Hepatocyte (in vitro differentiated cells): ENCODE measurements at regions not wholly inside any gene's neighbourhood (a gene's known extent, or its start where the extent isn't known, plus 50 kb on each side); places are given as distances from the start of the nearest gene placed in this dataset.

Experiments
- EZH2 ChIP-seq: fragments of 200-600 bp; sonication (generic); IDR thresholded peaks from 2 replicates; pipeline ENCODE4 v1.6.1; 2016; ENCODE audit warnings: antibody characterized with exemption, mild to moderate bottlenecking, borderline replicate concordance
- EZH2phosphoT487 ChIP-seq: fragments of 200-600 bp; sonication (generic); IDR thresholded peaks from one replicate; pipeline ENCODE4 v1.6.1; 2018; ENCODE audit warnings: antibody characterized with exemption, mild to moderate bottlenecking, low read depth, moderate library complexity; ENCODE audit not compliant: unreplicated experiment, severe bottlenecking
- TF ChIP-seq, protein P1 (sequence below): fragments of 200-600 bp; sonication (generic); IDR thresholded peaks from 2 replicates; pipeline ENCODE4 v1.5.1; 2016; ENCODE audit warnings: antibody characterized with exemption, mild to moderate bottlenecking; ENCODE audit not compliant: poor library complexity

DNA sequence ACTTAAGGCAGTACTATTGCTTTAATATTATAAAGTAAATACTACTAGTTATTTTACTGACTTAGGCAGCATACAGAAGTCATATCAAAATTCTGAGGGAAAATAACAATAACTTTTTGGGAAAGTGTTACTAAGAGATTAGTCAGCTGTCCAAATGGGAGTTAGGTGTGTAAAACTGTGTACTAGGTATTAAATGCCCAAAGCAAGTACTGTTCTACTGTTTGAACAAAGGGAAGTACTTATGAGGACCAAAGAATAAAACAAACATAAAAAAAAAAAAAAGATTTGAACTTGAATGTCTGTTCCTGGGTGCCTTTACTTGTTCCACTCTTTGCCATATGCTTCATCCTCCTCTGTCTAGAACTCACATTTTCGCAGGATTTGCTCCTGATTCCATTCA, 174.4 kb downstream of the MSL3 start:
- TF ChIP-seq, protein P1, sequence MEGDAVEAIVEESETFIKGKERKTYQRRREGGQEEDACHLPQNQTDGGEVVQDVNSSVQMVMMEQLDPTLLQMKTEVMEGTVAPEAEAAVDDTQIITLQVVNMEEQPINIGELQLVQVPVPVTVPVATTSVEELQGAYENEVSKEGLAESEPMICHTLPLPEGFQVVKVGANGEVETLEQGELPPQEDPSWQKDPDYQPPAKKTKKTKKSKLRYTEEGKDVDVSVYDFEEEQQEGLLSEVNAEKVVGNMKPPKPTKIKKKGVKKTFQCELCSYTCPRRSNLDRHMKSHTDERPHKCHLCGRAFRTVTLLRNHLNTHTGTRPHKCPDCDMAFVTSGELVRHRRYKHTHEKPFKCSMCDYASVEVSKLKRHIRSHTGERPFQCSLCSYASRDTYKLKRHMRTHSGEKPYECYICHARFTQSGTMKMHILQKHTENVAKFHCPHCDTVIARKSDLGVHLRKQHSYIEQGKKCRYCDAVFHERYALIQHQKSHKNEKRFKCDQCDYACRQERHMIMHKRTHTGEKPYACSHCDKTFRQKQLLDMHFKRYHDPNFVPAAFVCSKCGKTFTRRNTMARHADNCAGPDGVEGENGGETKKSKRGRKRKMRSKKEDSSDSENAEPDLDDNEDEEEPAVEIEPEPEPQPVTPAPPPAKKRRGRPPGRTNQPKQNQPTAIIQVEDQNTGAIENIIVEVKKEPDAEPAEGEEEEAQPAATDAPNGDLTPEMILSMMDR: no peak
- TF ChIP-seq EZH2: no peak
- no peak for TF ChIP-seq EZH2phosphoT487
